ENCODE measurements at regions not wholly inside any gene's neighbourhood (a gene's known extent, or its start where the extent isn't known, plus 50 kb on each side); places are given as distances from the start of the nearest gene placed in this dataset. TPM values are rescaled to one million over a fixed set of nuclear protein-coding genes. Genes with fewer than 3 reads are reported as not detected.

GRCh38 chr18:33802955-33803354 lies 224.9 kb downstream of the ASXL3 start (continued):
- no peak for TF ChIP-seq EZH2phosphoT487 (IDR thresholded peaks at IDR 0.05; ENCODE audit: unreplicated experiment)
- TF ChIP-seq ZNF114 (CRISPR knock-in tag; IDR thresholded peaks at IDR 0.05) = no peak
- TF ChIP-seq ZNF331 (CRISPR knock-in tag; IDR thresholded peaks at IDR 0.05; ENCODE audit: low read depth) = no peak
- no peak for TF ChIP-seq REST (IDR thresholded peaks at IDR 0.05; ENCODE audit: unreplicated experiment)
- no peak for TF ChIP-seq JUNB (IDR thresholded peaks at IDR 0.05; ENCODE audit: unreplicated experiment)

Small RNAs in the stretch of these regions (small RNA-seq; reads per million reads assigned to genes)
- gene RF00019 (ENCODE audit: low replicate concordance) = not detected

Measured in GM23338 (cell line).